ENCODE measurements at regions not wholly inside any gene's neighbourhood (a gene's known extent, or its start where the extent isn't known, plus 50 kb on each side); places are given as distances from the start of the nearest gene placed in this dataset.

DNA sequence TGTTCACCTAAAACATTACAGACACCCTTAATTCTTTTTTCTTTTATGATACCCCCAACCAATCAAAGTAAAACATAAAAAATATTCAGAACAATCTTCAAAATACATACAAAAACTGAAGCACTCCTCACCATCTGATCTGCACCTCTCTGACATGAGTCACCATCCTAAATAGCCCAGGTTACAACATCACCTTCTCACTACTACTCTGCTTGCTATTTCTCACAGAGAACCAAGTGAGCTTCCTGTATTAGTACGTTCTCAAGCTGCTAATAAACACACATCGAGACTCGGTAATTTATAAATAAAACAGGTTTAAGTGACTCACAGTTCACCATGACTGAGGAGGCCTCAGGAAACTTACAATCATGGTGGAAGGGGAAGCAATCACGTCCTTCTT lies 183.5 kb downstream of the CBLN2 start:
- TF ChIP-seq, protein P1, sequence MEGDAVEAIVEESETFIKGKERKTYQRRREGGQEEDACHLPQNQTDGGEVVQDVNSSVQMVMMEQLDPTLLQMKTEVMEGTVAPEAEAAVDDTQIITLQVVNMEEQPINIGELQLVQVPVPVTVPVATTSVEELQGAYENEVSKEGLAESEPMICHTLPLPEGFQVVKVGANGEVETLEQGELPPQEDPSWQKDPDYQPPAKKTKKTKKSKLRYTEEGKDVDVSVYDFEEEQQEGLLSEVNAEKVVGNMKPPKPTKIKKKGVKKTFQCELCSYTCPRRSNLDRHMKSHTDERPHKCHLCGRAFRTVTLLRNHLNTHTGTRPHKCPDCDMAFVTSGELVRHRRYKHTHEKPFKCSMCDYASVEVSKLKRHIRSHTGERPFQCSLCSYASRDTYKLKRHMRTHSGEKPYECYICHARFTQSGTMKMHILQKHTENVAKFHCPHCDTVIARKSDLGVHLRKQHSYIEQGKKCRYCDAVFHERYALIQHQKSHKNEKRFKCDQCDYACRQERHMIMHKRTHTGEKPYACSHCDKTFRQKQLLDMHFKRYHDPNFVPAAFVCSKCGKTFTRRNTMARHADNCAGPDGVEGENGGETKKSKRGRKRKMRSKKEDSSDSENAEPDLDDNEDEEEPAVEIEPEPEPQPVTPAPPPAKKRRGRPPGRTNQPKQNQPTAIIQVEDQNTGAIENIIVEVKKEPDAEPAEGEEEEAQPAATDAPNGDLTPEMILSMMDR (IDR thresholded peaks at IDR 0.05; ENCODE audit: insufficient read depth, low read length, severe bottlenecking) = no peak
- DNase-seq (ENCODE audit: low read depth) (peak; percentile 1), FAIRE-seq (no peak)
- Histone ChIP-seq H3K36me3 (ENCODE audit: control insufficient read depth, insufficient read depth, low read length) (no peaks in the 10 kb centered on the region), H3K27me3 (ENCODE audit: control insufficient read depth, insufficient read depth, low read length) (no peaks in the 10 kb centered on the region), H3K4me3 (ENCODE audit: low read depth, low read length) (no peak overlapping the region)

DNA sequence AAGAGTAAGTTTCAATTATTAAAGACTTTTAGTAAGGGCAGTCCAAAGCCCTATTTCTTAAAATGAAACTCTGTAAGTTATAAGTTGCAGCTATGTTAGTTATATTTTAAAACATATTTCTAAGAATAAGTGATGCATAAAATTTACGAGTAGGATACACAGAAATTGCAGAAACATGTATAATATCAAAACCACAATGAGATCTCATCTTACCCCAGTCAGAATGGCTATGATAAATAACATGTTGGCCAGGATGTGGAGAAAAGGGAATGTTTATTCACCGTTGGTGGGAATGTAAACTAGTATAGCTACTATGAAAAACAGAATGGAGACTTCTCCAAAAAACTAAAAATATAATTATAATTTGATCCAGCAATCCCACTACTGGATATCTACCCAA lies 201.2 kb downstream of the CBLN2 start:
- DNase-seq (ENCODE audit: low read depth) = no peak
- TF ChIP-seq, protein P1 (IDR thresholded peaks at IDR 0.05; ENCODE audit: insufficient read depth, low read length, severe bottlenecking) = no peak
- FAIRE-seq = no peak
- H3K27me3 ChIP-seq (ENCODE audit: control insufficient read depth, insufficient read depth, low read length) = no peaks in the 10 kb centered on the region
- no peaks in the 10 kb centered on the region for H3K36me3 ChIP-seq (ENCODE audit: control insufficient read depth, insufficient read depth, low read length)
- H3K4me3 ChIP-seq (ENCODE audit: low read depth, low read length) = no peak overlapping the region

DNA sequence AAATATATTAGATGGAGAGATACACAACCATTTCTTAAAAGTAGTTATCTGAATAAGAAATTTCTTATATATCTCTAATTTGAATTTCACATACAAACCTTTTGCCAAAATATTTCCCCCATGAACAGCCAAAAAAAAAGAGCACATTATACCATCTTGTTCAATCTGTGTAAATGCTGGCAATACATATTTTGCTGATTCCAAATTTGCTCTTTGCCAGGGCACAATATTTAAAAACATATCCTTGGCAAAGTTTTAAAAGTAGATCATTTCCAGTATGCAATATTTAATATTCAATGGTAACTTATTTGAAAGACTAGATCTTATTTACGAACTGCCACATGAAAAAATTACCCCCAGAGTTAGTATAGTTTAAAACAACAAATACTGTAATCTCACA lies 204.2 kb downstream of the CBLN2 start:
- no peaks in the 10 kb centered on the region for H3K27me3 ChIP-seq (ENCODE audit: control insufficient read depth, insufficient read depth, low read length)
- TF ChIP-seq, protein P1 (IDR thresholded peaks at IDR 0.05; ENCODE audit: insufficient read depth, low read length, severe bottlenecking) = no peak
- FAIRE-seq (no peak), DNase-seq (ENCODE audit: low read depth) (no peak)
- H3K4me3 ChIP-seq (ENCODE audit: low read depth, low read length) = no peak overlapping the region
- H3K36me3 ChIP-seq (ENCODE audit: control insufficient read depth, insufficient read depth, low read length) = no peaks in the 10 kb centered on the region

GRCh38 chr18:72336786-72337185 lies 207.4 kb downstream of the CBLN2 start:
- Histone ChIP-seq H3K4me3 (ENCODE audit: low read depth, low read length) (no peak overlapping the region), H3K36me3 (ENCODE audit: control insufficient read depth, insufficient read depth, low read length) (no peaks in the 10 kb centered on the region), H3K27me3 (ENCODE audit: control insufficient read depth, insufficient read depth, low read length) (no peaks in the 10 kb centered on the region)
- no peak for FAIRE-seq
- DNase-seq (ENCODE audit: low read depth) = no peak
- TF ChIP-seq, protein P1 (IDR thresholded peaks at IDR 0.05; ENCODE audit: insufficient read depth, low read length, severe bottlenecking) = no peak

GRCh38 chr18:72329533-72329932 lies 214.6 kb downstream of the CBLN2 start:
- no peak for DNase-seq (ENCODE audit: low read depth)
- Histone ChIP-seq H3K36me3 (ENCODE audit: control insufficient read depth, insufficient read depth, low read length) (no peaks in the 10 kb centered on the region), H3K4me3 (ENCODE audit: low read depth, low read length) (no peak overlapping the region), H3K27me3 (ENCODE audit: control insufficient read depth, insufficient read depth, low read length) (no peaks in the 10 kb centered on the region)
- no peak for FAIRE-seq
- TF ChIP-seq, protein P1 (IDR thresholded peaks at IDR 0.05; ENCODE audit: insufficient read depth, low read length, severe bottlenecking) = no peak

GRCh38 chr18:72325307-72325706 lies 218.8 kb downstream of the CBLN2 start:
- Histone ChIP-seq H3K27me3 (ENCODE audit: control insufficient read depth, insufficient read depth, low read length) (no peaks in the 10 kb centered on the region), H3K4me3 (ENCODE audit: low read depth, low read length) (no peak overlapping the region), H3K36me3 (ENCODE audit: control insufficient read depth, insufficient read depth, low read length) (no peaks in the 10 kb centered on the region)
- FAIRE-seq = no peak
- TF ChIP-seq, protein P1 (IDR thresholded peaks at IDR 0.05; ENCODE audit: insufficient read depth, low read length, severe bottlenecking) = no peak
- DNase-seq (ENCODE audit: low read depth) = no peak
